ENCODE measurements at regions not wholly inside any gene's neighbourhood (a gene's known extent, or its start where the extent isn't known, plus 50 kb on each side); places are given as distances from the start of the nearest gene placed in this dataset.

DNA sequence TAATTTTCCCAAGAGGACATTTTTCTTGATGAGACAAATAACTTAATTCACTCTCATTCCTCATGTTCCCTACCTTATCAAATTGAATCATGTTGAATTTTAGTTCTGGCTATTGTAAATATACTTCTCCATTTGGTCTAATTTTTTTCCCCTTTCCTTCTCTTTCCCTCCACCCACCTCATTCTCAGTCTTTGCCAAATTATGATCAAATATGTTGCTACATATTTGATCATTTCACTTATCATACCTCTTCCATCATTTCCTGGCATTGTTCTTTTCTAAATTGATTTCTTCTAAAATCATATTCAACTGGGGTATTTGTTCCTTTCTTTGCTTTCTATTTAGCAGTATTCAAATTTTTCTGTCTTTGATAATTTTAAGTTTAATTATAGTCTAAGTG lies 52.3 kb downstream of the HDGFL1 start:
- Mint-ChIP-seq H3K9me3 (peaks cover 4 to 6% of the 10 kb centered on the region in 2 donors), H3K27ac (no peak overlapping the region), H3K27me3 (ENCODE audit: low read depth) (no peaks in the 10 kb centered on the region), H3K4me3 (no peak overlapping the region), H3K36me3 (ENCODE audit: insufficient read depth in 2 of 2) (peaks cover 0 to under 1% of the 10 kb centered on the region in 2 donors), H3K4me1 (ENCODE audit: low read depth) (no peaks in the 10 kb centered on the region)
- ATAC-seq (replicated peaks in 1 of 2) (no peak), DNase-seq (no peak)

DNA sequence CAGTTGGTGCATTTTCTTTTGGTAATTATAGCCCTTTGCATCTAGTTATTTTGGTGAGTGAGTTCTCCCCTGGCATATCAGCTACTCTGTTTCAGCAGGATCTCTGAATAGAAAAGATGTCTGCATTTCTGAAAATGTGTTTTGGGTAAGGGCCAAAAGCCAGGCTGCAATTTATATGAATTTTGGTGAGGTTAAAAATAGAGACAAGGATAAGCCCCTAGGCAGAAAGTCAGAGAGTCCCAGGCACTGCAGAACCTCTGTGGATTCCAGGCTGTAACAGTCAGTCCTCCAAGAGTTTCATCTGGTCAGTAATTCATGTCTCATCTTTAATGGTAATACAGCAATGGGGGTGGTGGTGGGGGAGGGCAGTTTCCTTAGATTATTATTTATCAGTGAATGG lies 53.0 kb downstream of the HDGFL1 start:
- Mint-ChIP-seq H3K4me3 (no peak overlapping the region), H3K27me3 (ENCODE audit: low read depth) (no peaks in the 10 kb centered on the region), H3K9me3 (peaks cover 6 to 8% of the 10 kb centered on the region in 2 donors), H3K4me1 (ENCODE audit: low read depth) (no peaks in the 10 kb centered on the region), H3K27ac (no peak overlapping the region), H3K36me3 (ENCODE audit: insufficient read depth in 2 of 2) (peaks cover 0 to 3% of the 10 kb centered on the region in 2 donors)
- no peak for DNase-seq
- ATAC-seq (replicated peaks in 1 of 2) = no peak

DNA sequence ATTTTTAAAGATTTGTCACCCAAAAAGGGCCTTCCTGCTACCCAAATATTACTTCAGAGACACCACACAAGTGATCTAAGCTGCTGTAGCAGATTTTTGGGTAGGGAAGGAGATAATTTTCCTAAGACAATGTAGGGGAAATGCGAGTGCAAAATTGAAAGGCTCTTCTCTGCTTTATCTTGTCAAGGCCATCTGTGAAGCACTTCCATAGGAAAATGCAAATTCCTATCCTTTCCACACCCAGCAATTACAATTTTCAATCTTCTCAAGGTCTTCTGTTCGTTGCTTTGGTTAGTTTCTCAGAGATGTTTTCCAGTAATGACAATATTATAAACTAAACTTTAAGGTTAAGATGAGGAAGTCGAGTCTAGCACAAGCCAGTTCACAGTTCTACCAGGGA lies 53.4 kb downstream of the HDGFL1 start:
- ATAC-seq (replicated peaks in 1 of 2) = no peak

DNA sequence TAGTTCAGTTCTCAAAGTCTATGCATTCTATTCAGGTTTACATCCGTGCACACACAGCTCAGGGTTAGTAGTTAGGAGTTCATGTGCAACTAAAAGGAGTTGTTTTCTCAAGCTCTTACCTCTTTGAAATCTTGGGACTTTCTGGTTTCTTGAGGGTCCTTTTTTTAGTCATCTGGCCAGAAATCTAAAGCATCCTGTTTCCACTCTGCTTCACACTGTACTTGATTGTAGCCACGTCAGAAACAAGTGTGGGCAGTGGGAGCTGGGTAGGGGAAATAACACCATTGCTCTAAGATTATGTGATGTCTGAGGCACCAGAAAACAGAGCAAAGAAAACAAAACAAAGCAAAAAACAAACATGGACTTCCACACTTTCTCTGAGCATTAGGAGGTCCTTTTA lies 58.3 kb downstream of the HDGFL1 start:
- no peak overlapping the region for H3K27ac Mint-ChIP-seq
- DNase-seq = no peak
- ATAC-seq (replicated peaks in 1 of 2) = no peak
- H3K4me1 Mint-ChIP-seq (ENCODE audit: low read depth) = no peaks in the 10 kb centered on the region
- peaks cover 0 to 3% of the 10 kb centered on the region in 2 donors for H3K36me3 Mint-ChIP-seq (ENCODE audit: insufficient read depth in 2 of 2)
- H3K4me3 Mint-ChIP-seq = no peak overlapping the region
- H3K27me3 Mint-ChIP-seq (ENCODE audit: low read depth) = no peaks in the 10 kb centered on the region
- peaks cover 10 to 15% of the 10 kb centered on the region in 2 donors for H3K9me3 Mint-ChIP-seq

More for the DNA sequence above, 53.4 kb downstream of the HDGFL1 start:
- Mint-ChIP-seq H3K27me3 (ENCODE audit: low read depth) (no peaks in the 10 kb centered on the region), H3K4me1 (ENCODE audit: low read depth) (no peaks in the 10 kb centered on the region), H3K9me3 (peaks cover 8 to 10% of the 10 kb centered on the region in 2 donors), H3K36me3 (ENCODE audit: insufficient read depth in 2 of 2) (peaks cover 0 to 3% of the 10 kb centered on the region in 2 donors), H3K27ac (no peak overlapping the region), H3K4me3 (no peak overlapping the region)
- no peak for DNase-seq

DNA sequence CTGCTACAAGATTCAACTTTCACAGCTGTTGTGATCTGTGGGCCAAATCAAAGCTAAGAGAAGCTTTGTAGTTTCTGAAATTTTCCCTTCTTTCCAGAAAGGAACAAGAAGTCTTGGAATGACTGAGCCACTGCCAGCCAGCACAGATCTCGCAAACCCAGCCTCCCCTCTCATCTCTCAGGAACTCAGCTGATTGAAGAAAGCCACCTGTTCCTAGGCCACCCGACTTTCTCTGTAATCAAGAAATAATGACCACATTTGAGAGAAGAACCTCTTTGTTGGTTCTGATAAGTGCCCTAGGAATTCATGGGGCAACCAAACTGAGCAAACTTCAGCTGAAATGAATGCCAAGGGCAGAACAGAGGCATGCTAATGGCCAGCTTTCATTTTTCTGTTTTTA lies 61.7 kb downstream of the HDGFL1 start:
- no peaks in the 10 kb centered on the region for H3K27me3 Mint-ChIP-seq (ENCODE audit: low read depth)
- no peak overlapping the region for H3K27ac Mint-ChIP-seq
- H3K4me3 Mint-ChIP-seq = no peak overlapping the region
- DNase-seq (no peak), ATAC-seq (replicated peaks in 1 of 2) (no peak)
- peaks cover 0 to 3% of the 10 kb centered on the region in 2 donors for H3K36me3 Mint-ChIP-seq (ENCODE audit: insufficient read depth in 2 of 2)
- peaks cover 10 to 15% of the 10 kb centered on the region in 2 donors for H3K9me3 Mint-ChIP-seq
- no peaks in the 10 kb centered on the region for H3K4me1 Mint-ChIP-seq (ENCODE audit: low read depth)

DNA sequence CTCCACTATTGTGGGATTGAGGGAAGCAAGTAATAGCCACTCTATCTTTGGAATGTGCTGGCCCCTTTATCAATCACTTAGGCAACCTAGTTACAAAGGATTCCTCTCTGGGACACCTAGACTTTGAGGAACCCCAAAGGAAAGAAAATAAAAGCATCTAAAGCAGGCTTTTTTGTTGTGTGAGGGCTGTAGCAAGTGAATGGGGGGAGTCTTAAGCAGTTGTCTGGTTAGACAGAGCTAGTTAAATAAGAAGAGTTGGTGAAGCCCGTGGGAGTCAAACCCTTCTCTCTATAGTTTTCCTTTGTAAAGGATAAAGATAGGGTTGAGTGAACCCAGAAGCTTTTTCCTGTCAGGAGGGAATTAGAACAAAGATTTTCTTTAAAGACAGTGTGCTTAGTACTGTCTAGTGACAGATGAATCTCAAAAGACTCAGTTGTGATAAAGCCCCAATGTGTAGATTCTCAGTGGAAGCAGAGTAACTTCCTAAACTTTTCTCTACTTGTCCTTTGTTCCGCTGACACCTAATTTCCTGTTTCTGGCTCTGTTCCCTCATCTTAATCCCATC lies 63.3 kb downstream of the HDGFL1 start:
- ATAC-seq (replicated peaks in 1 of 2) = no peak
- Mint-ChIP-seq H3K4me1 (ENCODE audit: low read depth) (no peaks in the 10 kb centered on the region), H3K27ac (no peak overlapping the region), H3K4me3 (no peak overlapping the region), H3K27me3 (ENCODE audit: low read depth) (no peaks in the 10 kb centered on the region), H3K9me3 (peaks cover 4 to 6% of the 10 kb centered on the region in 2 donors), H3K36me3 (ENCODE audit: insufficient read depth in 2 of 2) (no peaks in the 10 kb centered on the region)
- no peak for DNase-seq

DNA sequence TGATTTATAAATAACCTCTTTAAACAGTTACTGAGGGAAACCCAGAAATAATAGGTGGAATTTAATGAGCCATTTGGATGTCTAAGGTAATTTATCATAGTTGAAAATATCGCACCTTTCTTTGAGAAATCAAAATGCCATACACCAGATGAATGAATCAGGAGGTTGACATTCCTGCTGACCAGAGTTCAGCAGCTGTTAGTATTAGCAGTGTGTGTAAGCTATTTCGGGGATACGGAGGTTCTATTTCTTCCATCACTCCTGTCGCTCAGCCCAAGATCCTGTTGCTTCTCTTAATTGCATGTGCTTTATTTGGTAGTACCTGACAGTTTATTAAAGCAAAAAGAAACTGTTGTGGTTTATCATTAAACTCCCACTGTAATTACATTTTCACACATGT lies 67.1 kb downstream of the HDGFL1 start:
- Mint-ChIP-seq H3K9me3 (no peaks in the 10 kb centered on the region), H3K27me3 (ENCODE audit: low read depth) (no peaks in the 10 kb centered on the region), H3K27ac (no peak overlapping the region), H3K4me3 (no peak overlapping the region), H3K36me3 (ENCODE audit: insufficient read depth in 2 of 2) (no peaks in the 10 kb centered on the region), H3K4me1 (ENCODE audit: low read depth) (no peaks in the 10 kb centered on the region)
- ATAC-seq (replicated peaks in 1 of 2) (no peak), DNase-seq (no peak)

DNA sequence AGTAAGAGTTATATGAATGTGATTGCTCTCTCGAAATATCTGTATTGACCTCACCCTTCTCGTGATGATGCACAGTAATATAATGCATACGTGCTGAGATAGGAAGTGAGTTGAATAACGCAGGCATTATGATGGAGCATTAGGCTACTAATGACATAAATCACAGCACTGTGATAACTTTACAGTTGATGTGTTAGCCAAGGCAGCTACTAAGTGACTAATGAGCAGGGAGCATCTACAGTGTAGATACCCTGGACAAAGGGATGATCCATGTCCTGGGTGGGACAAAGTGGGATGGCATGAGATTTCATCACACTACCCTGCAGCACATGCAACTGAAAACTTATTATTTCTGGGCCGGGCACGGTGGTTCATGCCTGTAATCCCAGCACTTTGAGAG lies 68.4 kb downstream of the HDGFL1 start:
- Mint-ChIP-seq H3K4me1 (ENCODE audit: low read depth) (no peaks in the 10 kb centered on the region), H3K4me3 (no peak overlapping the region), H3K36me3 (ENCODE audit: insufficient read depth in 2 of 2) (no peaks in the 10 kb centered on the region), H3K9me3 (no peaks in the 10 kb centered on the region), H3K27me3 (ENCODE audit: low read depth) (no peaks in the 10 kb centered on the region), H3K27ac (no peak overlapping the region)
- ATAC-seq (replicated peaks in 1 of 2) (no peak), DNase-seq (no peak)

DNA sequence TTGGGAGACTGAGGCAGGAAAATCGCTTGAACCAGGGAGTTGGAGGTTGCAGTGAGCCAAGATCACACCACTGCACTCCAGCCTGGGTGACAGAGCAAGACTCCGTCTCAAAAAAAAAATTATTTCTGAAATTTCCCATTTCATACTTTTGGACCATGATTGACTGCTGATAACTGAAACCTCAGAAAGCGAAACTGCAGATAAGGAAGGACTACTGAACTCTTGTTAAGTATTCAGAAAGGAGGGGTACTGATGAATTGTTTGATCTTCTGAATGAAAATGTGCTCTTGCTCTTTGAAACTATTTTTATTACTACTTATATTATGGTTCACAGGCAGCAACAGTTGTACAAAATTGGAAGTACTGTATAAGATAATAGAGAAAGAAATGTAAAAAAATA lies 69.0 kb downstream of the HDGFL1 start:
- Mint-ChIP-seq H3K4me3 (no peak overlapping the region), H3K36me3 (ENCODE audit: insufficient read depth in 2 of 2) (no peaks in the 10 kb centered on the region), H3K4me1 (ENCODE audit: low read depth) (no peaks in the 10 kb centered on the region), H3K27me3 (ENCODE audit: low read depth) (no peaks in the 10 kb centered on the region), H3K27ac (no peak overlapping the region), H3K9me3 (no peaks in the 10 kb centered on the region)
- ATAC-seq (replicated peaks in 1 of 2) (no peak), DNase-seq (no peak)

DNA sequence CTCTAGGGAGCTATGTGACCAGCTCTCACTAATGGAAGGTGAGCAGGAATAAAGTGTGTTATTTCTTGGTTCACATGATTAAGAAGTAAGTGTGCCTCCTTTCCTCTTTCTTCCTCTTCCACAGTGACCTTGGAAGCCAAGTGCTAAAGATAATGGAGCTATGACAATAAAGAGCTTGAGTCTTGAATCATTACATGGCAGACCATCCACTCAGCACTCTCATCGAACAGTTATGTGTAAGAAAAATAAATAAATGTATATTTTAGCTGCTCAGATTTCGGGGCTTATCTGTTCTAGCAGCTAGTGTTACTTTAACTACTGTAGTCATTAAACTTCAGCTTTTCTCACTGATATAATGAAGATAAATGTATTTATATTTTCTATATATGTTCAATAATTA lies 72.9 kb downstream of the HDGFL1 start:
- Mint-ChIP-seq H3K4me1 (ENCODE audit: low read depth) (no peaks in the 10 kb centered on the region), H3K4me3 (no peak overlapping the region), H3K27ac (no peak overlapping the region), H3K36me3 (ENCODE audit: insufficient read depth in 2 of 2) (no peaks in the 10 kb centered on the region), H3K9me3 (no peaks in the 10 kb centered on the region), H3K27me3 (ENCODE audit: low read depth) (no peaks in the 10 kb centered on the region)
- no peak for DNase-seq
- ATAC-seq (replicated peaks in 1 of 2) = no peak

DNA sequence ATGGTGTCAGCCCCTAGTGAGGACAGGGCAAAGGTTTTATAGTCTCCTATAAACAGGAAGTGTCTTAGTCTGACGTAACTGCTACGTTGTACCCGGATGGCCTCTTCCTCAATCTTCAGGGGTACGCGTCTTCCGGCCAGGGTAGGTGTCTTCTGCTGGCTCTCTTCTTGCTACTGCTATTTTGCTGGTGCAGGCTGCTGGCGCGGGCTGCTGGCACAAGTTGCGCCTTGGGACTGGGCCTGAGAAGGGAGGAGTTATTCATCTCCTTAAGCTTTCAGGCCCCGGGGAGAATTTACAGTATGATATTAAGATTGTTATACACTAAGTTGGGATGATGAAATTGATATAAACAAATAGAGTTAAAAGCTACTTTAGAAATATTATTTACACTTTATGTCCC lies 74.4 kb downstream of the HDGFL1 start:
- no peak overlapping the region for H3K4me3 Mint-ChIP-seq
- H3K9me3 Mint-ChIP-seq = no peaks in the 10 kb centered on the region
- no peak for DNase-seq
- ATAC-seq (replicated peaks in 1 of 2) = no peak
- H3K27ac Mint-ChIP-seq = no peak overlapping the region
- no peaks in the 10 kb centered on the region for H3K27me3 Mint-ChIP-seq (ENCODE audit: low read depth)
- no peaks in the 10 kb centered on the region for H3K4me1 Mint-ChIP-seq (ENCODE audit: low read depth)
- H3K36me3 Mint-ChIP-seq (ENCODE audit: insufficient read depth in 2 of 2) = no peaks in the 10 kb centered on the region

DNA sequence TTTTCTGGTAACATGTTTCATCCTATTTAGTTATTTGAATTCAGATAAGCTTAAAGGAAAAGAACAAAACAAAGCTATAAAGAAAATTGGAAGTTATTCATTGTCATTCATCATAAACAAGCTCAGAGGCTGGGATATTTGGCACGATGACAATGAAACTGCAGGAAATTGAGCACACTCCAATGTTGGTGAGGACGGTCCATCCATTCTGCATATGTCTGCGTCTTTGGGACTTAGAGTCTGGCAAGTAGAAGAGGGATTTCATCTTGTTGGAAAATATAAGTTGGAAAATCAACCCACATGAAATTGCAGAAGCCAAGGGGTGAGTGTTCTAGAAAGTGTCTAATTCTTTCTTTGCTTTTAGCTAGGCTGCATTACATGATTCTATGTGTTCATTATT lies 78.4 kb downstream of the HDGFL1 start:
- Mint-ChIP-seq H3K9me3 (no peaks in the 10 kb centered on the region), H3K4me3 (no peak overlapping the region), H3K4me1 (ENCODE audit: low read depth) (no peaks in the 10 kb centered on the region), H3K27ac (no peak overlapping the region), H3K36me3 (ENCODE audit: insufficient read depth in 2 of 2) (no peaks in the 10 kb centered on the region), H3K27me3 (ENCODE audit: low read depth) (no peaks in the 10 kb centered on the region)
- ATAC-seq (replicated peaks in 1 of 2) = no peak
- no peak for DNase-seq

DNA sequence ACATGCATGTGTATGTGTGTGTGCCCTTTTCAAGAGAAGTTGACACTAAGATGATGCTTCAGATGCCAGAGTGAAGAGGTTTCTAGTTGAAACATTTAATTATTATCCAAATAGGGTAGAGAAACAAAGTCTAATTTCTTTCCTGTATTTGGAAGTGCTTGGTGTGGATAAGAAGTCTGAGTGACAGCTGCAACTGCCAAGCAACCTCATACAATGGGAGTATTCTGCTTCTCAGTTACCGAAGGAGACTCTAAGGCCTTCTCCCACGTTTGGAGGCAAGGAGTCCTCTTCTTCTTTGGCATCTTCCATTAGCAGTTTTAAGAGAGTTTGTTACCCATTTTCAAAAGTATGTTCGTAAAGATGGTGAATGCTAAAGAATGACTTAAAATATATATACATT lies 82.4 kb downstream of the HDGFL1 start:
- ATAC-seq (replicated peaks in 1 of 2) = no peak
- no peaks in the 10 kb centered on the region for H3K36me3 Mint-ChIP-seq (ENCODE audit: insufficient read depth in 2 of 2)
- H3K4me3 Mint-ChIP-seq = no peak overlapping the region

DNA sequence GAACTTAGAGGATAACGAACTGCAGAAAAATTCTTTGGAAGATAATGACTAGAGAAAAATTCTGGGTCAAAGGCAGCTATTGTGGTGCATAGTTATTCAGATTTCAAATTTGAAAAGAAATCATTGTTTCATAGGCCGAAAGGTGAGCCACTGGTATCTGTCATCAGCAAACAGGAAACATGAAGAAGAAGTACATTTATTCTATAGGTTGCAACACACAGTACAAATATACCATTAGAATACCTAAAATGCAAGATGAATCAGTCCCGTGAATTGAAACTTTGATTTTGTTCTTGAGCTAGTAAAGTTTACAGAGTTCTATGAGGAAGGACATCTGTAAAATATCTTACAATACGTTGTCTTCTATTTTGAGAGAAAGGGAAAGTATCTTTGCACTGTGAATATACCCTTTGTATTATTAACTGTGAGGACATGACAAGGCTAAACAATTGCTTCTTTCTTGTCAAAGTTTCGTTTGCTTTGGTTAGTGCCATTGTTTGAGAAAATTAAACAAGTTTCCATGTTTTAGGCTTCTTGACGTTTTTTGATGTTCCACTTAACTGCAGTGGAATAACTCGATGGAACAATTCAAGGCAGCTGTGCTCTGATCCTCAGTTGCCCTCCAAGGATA lies 84.7 kb downstream of the HDGFL1 start:
- H3K9me3 Mint-ChIP-seq = no peaks in the 10 kb centered on the region
- DNase-seq = no peak

More for the DNA sequence above, 82.4 kb downstream of the HDGFL1 start:
- no peak overlapping the region for H3K27ac Mint-ChIP-seq
- no peaks in the 10 kb centered on the region for H3K9me3 Mint-ChIP-seq
- no peak for DNase-seq
- H3K4me1 Mint-ChIP-seq (ENCODE audit: low read depth) = no peaks in the 10 kb centered on the region
- H3K27me3 Mint-ChIP-seq (ENCODE audit: low read depth) = no peaks in the 10 kb centered on the region

More for the DNA sequence above, 84.7 kb downstream of the HDGFL1 start:
- Mint-ChIP-seq H3K4me1 (ENCODE audit: low read depth) (no peaks in the 10 kb centered on the region), H3K27ac (no peak overlapping the region), H3K27me3 (ENCODE audit: low read depth) (no peaks in the 10 kb centered on the region), H3K36me3 (ENCODE audit: insufficient read depth in 2 of 2) (no peaks in the 10 kb centered on the region), H3K4me3 (no peak overlapping the region)
- no peak for ATAC-seq (replicated peaks in 1 of 2)

All from activated T-cell treated with anti-CD3 and anti-CD28 coated beads, Interleukin-2, amount 50 U/mL, for 72 hours (primary cell).